Fibroblast of skin of left quadriceps (primary cell): ENCODE measurements at regions not wholly inside any gene's neighbourhood (a gene's known extent, or its start where the extent isn't known, plus 50 kb on each side); places are given as distances from the start of the nearest gene placed in this dataset.
A peak's percentile ranks its signal among the peaks of the same experiment; 100 is the strongest.
"Not testable (repeated sequence)": the region's sequence is repeated elsewhere in the genome, so short reads cannot be mapped to it uniquely, and the experiment has no call there.

Source experiments
- DNase-seq, 2 experiments: peaks; one replicate each; pipeline ENCODE4 v3.0.0-alpha.2; 2013; ENCODE audit warnings: low read depth in 2 of 2

DNA sequence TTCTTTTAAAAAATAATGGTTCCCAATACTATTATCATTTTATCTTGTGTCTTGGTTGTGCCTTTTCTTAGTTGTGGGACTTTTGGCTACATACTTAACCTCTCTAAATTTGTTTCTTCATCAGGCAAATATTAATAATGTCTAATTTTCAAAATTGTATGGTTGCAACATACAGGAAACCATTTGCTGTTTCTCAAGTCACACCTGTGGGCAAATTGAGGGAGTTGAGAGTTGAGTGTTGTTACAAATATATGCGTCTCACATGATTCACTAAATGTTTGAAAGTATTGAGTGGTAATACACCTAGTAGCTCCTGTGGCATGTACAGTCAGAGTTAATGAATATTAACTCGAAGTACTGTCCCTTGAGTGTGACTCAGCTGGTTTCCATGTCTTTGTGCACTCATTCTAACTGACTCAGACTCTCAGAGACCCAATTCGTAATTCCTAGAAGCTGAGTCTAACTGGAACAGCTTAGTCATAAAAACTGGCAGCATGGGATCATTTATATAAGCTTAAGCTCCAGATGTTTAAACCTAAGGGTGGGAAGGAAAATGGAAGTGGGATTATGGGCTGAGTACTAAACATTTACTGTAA is 802.4 kb downstream of the TRIML1 start:
- DNase-seq, result peak; percentile 99

DNA sequence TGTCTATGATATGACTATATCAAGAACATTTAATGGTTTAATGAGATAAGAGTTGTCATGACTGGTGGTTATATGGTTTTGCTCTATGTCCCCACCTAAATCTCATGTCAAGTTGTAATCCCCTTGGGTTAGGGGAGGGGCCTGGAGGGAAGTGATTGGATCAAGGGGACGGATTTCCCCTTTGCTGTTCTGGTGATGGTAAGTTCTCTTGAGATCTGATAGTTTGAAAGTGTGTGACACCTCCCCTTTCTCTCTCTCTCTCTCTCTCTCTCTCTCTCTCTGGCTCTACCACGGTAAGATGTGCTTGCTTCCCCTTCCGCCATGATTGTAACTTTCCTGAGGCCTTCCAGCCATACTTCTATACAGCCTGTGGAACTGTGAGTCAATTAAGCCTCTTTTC is 803.4 kb downstream of the TRIML1 start:
- DNase-seq, result no peak

DNA sequence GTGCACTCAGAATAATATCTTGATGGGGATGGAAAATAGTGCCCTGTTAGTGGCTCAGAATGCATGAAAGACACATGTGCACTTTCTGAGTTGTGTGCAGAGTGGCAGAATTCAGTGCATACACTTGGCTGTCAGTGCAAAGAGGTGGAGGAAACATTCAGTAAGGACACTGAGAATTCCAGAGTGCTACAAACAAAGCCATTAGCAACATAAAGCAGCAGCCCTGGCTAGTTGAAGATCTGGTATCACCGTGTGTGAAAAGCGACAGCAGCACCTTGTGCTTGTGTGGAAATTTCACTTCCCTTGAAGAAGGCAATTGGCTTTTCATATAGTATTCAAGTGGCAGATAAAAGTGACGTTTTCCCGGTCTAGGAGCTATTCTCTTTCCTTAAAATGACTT is 810.4 kb downstream of the TRIML1 start:
- DNase-seq, result no peak

DNA sequence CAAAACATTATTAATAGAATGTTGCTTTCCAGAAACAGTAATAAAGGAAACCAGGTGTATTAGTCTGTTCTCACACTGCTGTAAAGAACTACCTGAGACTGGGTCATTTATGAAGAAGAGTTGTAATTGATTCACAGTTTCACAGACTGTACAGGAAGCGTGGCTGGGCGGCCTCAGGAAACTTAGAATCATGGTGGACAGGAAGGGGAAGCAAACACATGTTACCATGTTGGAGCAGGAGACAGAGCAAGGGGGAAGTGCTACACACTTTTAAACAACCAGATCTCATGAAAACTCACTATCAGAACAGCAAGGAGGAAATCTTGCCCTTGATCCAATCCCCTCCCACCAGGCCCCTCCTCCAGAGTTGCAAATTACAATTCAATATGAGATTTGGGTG is 815.8 kb downstream of the TRIML1 start:
- DNase-seq, result no peak

DNA sequence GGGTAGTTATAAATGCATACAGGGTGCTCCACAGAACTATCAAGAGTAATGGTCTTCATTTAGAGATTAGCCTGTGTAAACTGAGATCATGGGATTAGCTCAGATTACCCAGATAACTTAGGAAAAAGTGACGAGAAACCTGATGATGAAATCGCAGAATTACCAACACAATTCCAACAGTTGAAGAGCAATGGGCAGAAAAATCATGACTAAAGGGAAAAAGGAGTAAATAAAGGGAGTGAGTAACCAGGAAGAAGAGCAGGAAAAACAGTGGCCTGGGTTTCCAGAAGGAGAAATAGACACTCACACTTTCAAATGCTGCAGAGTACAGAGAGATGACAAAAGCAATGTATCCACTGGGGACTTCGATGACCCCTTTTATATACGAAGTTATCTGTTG is 817.3 kb downstream of the TRIML1 start:
- DNase-seq, result no peak

DNA sequence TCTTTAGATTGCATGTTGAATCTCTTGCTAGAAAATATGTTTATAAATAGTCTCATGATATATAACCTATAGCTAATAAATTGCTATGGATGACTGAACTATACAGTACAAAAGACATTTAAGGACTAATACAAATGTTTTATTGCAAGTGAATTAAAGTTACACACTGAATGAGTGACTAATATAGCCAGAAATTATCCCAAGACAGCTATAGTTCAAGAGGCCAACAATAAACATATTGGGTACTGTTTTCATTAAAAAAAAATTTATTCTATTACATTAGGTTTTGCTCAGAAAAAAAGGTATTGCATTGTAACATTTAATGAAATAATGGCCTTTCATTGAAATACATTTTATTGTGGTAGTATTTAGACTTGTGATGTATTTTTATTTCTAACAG is 819.1 kb downstream of the TRIML1 start:
- no peak for DNase-seq

DNA sequence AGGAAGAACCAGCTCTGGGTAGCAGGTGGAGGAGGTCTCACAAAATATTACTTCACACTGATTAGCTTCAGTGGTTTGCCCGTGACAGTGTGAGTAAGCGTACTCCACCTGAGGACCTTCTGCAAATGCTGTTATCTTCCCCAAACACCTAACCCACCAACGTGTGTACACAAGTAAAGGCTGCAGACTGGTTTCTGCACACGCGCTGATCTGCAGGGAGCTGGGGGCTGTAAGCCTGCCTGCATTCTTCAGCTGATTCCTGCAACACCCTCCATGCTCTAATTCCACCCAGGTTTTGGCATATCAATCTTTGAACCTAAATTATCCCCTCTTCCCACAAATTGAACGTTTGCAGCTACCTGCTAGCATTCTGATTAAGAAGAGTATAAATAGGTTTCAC is 820.2 kb downstream of the TRIML1 start:
- no peak for DNase-seq

DNA sequence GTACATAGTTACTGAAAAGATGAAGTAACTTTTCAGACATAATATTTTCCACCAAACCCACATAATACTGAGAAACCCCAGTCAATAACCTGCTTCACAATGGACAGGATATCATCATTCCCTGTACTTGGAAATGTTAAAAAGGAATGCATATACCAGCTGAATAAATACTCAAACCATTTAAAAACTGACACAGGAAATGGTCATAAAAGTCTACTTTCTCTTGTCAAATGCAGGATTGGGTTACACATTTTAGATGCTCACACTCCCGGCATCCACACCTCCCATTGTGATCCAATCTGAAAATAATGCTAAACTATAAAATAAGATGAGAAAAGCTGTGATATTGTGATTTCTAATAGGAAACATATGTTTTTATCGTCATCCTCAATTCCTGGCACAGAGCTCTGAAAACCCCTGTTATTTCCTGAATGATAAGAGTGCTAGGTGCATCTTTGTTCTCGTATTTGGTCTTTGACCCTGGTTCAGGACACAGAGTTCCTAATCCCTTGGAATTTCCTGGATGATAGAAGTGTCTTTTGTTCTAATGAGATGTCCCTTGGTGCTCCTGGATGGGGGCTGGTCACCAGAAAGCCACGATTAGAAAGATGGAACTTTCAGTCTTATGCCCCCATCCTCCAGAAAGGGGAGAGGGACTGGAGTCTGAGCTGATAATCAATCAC is 821.3 kb downstream of the TRIML1 start:
- DNase-seq, result peak; percentile 69 to 72

DNA sequence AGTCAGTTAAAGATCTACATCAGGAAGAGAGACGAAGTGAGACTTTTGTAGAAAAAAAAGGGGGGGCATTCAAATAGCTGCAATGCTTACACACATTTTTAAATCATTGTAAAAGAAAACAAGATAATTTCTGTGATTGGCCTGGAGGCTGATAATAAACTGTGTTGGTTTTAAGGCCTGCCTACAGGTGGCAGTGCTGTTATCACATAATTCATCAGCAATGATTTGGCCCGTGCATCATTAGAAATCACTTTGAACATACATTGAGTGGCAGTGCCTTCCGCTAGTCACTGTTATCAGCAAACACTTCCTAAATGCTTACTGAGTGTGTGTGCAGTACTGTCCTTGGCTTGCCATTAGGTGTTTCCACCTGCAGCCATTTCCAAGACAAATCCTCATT is 831.9 kb downstream of the TRIML1 start:
- no peak for DNase-seq

DNA sequence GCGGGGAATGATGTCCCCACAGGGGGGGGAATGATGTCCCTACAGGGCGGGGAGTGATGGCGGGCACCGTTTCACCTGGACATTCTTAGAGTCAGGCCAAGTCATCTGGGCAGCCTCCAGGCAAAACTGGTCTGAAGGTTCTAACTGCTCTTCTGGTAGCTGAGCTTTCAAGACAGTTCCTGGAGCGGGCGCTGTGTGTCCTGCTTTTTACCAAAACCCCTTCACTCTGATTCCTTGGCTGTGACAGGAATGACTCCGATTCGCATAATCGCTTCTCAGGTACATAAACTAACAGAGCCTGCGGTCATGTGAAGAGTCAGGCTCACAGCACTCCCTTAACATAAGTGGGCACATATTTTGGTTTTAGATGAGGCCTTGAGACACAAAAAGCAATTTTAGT is 836.0 kb downstream of the TRIML1 start:
- DNase-seq, result no peak

DNA sequence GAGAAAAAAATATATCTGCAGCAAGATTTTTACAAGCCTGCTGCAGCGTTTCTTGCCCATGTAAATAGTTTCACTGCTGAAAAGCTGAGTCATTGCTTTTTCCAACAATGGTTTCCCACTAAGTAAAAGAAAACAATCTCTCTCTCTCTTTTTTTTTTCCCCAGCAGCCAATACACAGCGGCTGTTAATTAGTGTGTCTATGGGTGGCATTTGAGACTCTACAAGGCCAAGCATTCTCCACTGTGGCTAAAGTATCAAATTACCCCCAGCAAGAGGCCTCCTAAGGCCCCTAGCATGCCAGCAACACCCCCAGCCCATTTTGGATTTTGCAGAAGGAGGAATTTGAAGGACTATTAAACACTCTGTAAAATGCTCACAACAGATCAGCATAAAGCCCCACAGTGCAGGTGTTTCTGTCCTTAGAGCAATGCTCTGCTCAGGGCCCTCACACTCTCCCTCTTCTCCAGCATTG is 837.4 kb downstream of the TRIML1 start:
- DNase-seq, result peak; percentile 68 to 73

DNA sequence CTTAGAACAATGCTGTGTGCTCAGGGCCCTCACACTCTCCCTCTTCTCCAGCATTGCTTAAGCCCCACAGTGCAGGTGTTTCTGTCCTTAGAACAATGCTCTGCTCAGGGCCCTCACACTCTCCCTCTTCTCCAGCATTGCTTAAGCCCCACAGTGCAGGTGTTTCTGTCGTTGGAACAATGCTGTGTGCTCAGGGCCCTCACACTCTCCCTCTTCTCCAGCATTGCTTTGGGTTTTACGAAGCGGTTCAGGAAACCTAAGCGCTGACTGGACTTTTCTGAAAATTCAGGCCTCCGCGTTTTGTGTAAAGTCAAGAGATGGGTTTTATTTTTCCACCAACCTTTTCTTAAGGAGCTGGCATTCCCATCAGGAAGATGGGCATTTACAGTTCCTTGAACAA is 838.0 kb downstream of the TRIML1 start:
- DNase-seq, result not testable (repeated sequence)

DNA sequence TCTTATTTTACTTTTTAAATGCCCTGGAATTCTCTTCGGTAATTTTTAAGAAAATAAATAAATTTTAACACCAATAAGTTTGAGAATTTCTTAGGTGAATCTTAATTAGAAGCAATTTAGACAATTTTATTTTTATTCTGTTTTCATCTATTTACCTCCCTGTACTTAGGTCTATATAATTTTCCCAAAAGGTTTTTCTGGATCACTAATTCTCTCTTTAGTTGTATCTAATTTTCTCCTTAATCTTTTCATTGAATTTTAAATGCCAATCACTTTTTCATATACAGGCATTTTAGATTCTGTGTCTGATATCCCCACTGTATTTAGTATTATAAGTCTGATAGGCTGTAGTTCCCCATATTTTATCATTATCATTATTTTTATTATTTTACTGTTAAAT is 845.3 kb downstream of the TRIML1 start:
- no peak for DNase-seq

DNA sequence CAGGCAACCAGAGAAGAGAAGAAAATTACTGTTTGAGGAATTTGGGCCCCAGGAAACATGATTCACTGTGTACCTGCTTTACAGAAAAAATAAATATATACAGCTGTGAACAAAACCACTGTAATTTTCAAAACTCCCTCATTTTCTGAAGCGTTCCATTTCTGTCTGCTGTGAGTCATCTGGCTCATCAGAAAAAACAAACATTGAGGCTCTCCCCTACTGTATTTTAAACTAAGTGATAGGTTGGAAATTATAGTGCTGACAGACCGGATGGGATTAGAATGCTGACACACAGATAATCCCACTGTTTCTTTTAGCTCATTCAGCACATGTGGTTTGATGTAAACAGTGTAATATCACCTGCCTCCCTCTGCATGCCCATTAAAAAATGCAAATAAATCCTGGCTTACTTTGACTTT is 847.0 kb downstream of the TRIML1 start:
- peak; percentile 90 for DNase-seq

DNA sequence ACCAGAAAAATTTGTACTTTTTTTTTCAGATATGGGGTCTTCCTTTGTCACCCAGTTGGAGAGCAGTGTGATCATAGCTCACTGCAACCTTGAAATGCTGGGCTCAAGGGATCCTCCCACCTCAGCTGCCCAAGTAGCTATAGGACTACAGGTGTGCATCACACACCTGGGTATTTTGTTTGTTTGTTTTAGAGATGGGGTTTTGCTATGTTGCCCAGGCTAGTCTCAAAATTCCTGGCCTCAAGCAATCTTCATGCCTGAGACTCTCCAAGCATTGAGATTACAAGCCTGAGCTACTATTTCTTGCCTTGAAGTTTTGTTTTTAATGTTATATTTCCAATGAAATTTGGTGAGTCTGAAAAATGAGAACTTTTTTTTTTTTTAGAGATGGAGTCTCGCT is 847.8 kb downstream of the TRIML1 start:
- no peak for DNase-seq

DNA sequence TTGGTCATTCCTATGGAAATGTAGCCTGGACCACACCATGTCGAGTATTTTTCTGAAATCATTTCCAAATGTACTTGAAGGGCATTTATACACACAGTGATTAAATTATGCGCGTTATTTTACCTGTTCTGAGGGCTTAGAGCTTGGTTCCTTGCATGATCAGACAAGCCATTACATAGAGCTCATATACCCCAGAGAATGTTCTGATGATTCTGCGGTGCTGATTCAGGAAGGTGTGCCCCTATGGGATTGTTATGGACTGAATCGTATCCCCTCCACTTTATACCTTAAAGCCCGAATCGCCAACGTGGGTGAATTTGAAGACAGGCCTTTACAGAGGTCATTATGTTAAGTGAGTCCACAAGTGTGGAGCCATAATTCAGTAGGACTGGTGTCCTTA is 848.9 kb downstream of the TRIML1 start:
- DNase-seq, result no peak

DNA sequence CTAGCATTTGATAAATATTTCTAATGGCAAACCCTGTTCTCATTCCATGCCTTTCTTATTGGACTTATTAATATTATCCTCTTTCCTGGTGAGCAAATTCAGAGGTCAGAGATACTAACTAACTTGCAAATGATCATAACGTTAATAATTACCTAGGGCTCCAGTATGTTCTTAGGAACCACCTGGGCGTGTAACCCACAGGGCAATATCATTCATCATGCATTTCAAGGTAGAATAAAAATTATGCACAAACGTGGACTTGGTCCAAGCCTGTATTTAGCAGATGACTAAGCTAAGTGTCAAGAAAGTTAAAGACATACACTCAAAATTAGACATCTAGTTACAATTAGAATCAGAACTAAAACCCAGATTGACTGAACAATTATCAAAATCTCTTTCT is 850.1 kb downstream of the TRIML1 start:
- DNase-seq, result no peak

DNA sequence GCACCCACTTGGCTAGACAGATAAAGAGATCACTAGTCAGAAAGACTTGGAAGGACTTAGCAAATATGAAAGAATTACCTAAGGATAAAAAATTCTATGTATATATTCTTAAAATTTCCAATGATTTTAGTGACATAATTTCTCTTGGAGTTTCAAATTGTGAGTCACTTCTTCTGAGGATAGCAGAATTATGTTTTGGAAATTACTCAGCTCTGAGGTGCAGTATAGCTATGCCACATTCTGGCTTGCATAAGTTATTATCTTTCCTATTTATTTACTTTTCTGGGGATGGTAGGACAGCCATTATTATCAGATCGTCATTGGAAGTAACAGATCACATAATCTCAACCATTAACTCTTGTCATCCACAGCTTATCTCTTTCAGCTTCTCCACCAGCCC is 853.5 kb downstream of the TRIML1 start:
- peak in 1 of 2 experiments; percentile 5 for DNase-seq

DNA sequence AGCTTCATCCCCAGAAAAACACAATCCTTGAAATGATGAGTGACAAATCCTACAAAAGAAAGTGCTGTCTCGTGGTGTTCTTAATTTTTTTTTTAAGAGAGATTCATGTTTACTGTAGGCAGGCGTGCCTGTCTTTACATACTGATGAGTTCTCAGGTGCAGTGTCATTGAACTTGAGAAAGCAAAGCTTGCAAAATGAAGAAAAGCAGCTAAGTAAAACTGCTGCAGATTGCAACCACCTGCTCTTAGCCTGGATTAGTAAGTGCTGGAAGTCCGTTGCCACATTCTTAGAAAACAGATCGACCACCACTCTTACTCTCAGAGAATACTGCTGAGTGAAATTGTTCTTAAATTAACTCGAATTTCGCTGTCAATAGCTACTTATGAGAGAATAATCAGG is 854.6 kb downstream of the TRIML1 start:
- DNase-seq, result no peak

DNA sequence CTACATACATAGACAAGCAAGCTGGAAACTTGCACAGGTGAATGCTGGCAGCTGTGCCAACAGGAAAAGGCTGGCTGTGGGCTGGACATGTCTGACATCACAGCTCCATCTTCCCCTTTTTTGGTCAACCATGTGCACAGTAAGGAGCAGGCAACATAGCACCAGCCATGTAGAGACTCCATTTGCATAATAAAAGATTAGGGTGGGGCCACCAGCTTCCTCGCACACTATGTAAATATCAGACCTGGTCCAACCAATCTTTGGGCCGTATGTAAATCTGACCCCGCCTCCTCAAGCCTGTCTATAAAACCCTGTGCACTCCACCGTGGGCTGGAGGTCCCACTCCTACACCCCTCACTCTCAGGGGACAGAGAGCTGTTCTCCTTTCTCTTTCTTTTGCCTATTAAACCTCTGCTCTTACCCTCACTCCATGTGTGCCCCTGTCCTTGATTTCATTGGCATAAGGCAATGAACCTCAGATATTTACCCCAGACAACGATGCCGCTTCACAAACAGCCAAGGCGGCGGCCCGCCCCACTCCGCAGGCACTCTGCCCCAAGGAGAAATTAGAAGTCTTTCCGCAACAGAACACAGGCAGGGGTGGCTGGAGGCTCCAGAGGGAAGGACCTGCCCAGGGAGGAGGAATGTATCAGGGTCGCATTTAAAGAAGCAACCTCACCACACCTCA is 862.2 kb downstream of the TRIML1 start:
- no peak for DNase-seq

DNA sequence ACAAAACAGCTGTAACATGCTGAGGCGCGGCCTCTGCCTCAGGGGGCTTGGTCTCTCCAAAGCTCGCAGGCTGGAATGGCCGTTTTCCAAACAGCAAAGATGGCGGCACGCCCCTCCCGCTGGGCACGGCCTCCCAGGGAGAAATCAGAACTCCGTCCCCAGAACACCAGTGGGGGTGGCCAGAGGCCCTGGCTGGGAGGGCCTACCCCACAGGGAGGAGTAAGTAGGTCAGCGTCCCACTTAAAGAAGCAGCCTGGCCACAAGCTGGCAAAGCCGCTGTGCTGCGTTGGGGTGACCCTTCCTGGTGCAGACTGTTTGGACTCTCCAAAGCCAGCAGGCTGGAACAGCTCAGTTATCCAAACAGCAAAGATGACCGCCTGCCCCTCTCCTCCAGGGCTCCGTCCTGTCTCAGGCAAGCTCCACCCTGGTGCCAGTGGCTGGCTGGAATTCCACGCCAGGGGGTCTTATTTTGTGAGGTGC is 862.8 kb downstream of the TRIML1 start:
- DNase-seq, result no peak

DNA sequence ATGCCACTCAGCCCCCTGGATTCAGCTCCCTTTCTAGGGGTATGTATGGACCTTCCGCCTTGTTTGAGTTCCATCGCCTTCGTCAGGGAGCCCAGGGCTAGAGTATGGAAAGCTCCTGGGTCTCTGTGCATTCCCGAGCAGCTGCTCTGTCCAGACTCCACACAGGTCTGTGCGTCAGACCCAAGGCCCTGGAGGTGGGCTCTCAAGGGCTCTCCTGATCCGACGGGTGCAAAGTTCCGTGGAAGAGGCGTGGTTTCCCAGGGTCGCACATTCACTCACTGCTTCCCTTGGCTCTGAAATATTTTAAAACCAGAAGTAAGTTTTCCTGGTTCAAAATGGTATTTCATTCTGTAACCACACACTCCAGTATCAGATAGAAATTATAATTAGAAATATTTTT is 863.2 kb downstream of the TRIML1 start:
- DNase-seq, result no peak
